Right lobe of liver (tissue), 6 donors: ENCODE measurements at regions not wholly inside any gene's neighbourhood (a gene's known extent, or its start where the extent isn't known, plus 50 kb on each side); places are given as distances from the start of the nearest gene placed in this dataset.
A peak's percentile ranks its signal among the peaks of the same experiment; 100 is the strongest.

Experiments used
- ATAC-seq, 4 donors: fragments of 200-7000 bp; cut with Tn5 transposase; one replicate each; pipeline ENCODE4 v1.9.1; 2020; ENCODE audit warnings: mild to moderate bottlenecking in 4 of 4, moderate library complexity in 4 of 4
- DNase-seq, 3 donors: peaks; one replicate each; pipeline ENCODE4 v3.0.0-alpha.2; 2020
- H3K27ac ChIP-seq, 3 donors: fragments of 200-600 bp; one replicate each; pipeline ENCODE4 v1.8.0; 2022
- H3K27me3 ChIP-seq, 2 donors: fragments of 200-600 bp; one replicate each; pipeline ENCODE4 v1.8.0; 2022
- H3K36me3 ChIP-seq, 4 donors: fragments of 200-600 bp; sonication (generic) in 1 of 4; one replicate each; pipeline versions ENCODE4 v1.5.1 to v1.8.0; 2017 to 2022; ENCODE audit warnings: control low read depth in 1 of 4
- H3K4me1 ChIP-seq, 4 donors: fragments of 200-600 bp; sonication (generic) in 1 of 4; one replicate each; pipeline versions ENCODE4 v1.5.1 to v1.8.0; 2017 to 2022; ENCODE audit warnings: control low read depth in 1 of 4
- H3K4me3 ChIP-seq, 3 donors: fragments of 200-600 bp; one replicate each; pipeline ENCODE4 v1.8.0; 2022
- H3K9me3 ChIP-seq, 4 donors: fragments of 200-600 bp; sonication (generic) in 1 of 4; one replicate each; pipeline versions ENCODE4 v1.5.1 to v1.8.0; 2017 to 2022; ENCODE audit warnings: control low read depth in 1 of 4
- POLR2A ChIP-seq: fragments of 450-650 bp; IDR thresholded peaks from one replicate; pipeline ENCODE4 v1.6.1; 2017; ENCODE audit warnings: antibody characterized with exemption, mild to moderate bottlenecking
- WGBS: methylation state at CpG from one replicate; pipeline ENCODE4 v1.1.6; 2018; ENCODE audit warnings: low coverage, low lambda C conversion rate; ENCODE audit not compliant: insufficient coverage; ENCODE audit errors: missing lambda C conversion rate; 5-methylcytosine and 5-hydroxymethylcytosine counted together
- intact Hi-C, 2 donors: fragments of 100-400 bp; cut with DNase I; formaldehyde crosslinking; loops; one replicate each; pipeline versions ENCODE4 v1.11.2 to v1.14.1; 2022
- TF ChIP-seq, protein P1 (sequence below), 4 donors: fragments of 200-600 bp in 3 of 4; fragments of 450-650 bp in 1 of 4; IDR thresholded peaks; one replicate each; pipeline versions ENCODE4 v1.5.1 to v1.8.0; 2016 to 2022; ENCODE audit warnings: antibody characterized with exemption in 4 of 4, mild to moderate bottlenecking in 2 of 4
- donor health status: DM: no; HTN: yes; CAD: no.
- donor health status: DM: no; HTN: no; CAD: no.
- donor health status: DM: no; HTN: no; CAD: no.
- donor health status: DM: no; HTN: yes; CAD: no.
- donor health status: DM: no; HTN: yes; CAD: no.

DNA sequence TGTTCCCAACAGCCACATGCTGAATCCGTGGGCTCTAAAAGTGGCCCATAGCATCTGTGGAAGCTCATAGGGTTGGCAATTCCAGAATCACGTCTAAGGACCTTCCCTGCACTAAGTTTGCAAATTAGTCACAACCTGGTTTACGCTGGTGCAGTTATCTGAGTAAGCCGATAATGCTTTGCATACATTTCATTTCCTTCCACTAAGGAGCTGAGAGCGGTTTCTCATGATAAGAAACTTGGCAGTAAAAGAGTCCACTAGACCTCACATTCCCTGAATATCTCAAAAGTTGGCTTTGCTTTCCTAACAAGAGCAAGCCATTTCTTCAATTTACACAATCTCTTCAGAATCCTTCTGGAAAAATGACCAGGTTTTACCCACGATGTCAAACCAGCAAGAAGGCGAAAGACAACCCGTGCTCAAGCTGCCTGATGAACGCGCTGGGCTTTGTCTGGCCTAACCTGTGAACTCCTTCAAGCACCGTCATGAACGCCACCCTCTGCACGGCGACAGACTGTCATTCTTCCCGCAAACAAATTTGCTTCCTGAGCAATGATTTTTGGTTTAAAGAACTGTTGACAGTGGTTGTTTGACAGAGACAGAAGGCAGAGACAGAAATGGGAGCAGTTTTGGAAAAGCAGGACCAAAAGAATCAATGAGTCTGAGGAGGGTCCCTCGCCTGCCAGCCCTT, 73.0 kb upstream of the COPS8 start:
- H3K27ac ChIP-seq: no peak overlapping the region

GRCh38 chr2:237016121-237016915, 69.4 kb upstream of the COPS8 start:
- Histone ChIP-seq H3K27me3 (no peaks in the 10 kb centered on the region), H3K4me3 (no peak overlapping the region), H3K9me3 (no peaks in the 10 kb centered on the region), H3K4me1 (no peaks in the 10 kb centered on the region), H3K36me3 (no peaks in the 10 kb centered on the region), H3K27ac (no peak overlapping the region)
- ATAC-seq (no peak), DNase-seq (no peak)
- intact Hi-C loops: no loop called here
- TF ChIP-seq POLR2A: no peak
- TF ChIP-seq, protein P1, sequence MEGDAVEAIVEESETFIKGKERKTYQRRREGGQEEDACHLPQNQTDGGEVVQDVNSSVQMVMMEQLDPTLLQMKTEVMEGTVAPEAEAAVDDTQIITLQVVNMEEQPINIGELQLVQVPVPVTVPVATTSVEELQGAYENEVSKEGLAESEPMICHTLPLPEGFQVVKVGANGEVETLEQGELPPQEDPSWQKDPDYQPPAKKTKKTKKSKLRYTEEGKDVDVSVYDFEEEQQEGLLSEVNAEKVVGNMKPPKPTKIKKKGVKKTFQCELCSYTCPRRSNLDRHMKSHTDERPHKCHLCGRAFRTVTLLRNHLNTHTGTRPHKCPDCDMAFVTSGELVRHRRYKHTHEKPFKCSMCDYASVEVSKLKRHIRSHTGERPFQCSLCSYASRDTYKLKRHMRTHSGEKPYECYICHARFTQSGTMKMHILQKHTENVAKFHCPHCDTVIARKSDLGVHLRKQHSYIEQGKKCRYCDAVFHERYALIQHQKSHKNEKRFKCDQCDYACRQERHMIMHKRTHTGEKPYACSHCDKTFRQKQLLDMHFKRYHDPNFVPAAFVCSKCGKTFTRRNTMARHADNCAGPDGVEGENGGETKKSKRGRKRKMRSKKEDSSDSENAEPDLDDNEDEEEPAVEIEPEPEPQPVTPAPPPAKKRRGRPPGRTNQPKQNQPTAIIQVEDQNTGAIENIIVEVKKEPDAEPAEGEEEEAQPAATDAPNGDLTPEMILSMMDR (IDR thresholded peaks at IDR 0.05): no peak
- WGBS: 80% methylated on average over 10 of the region's 10 CpGs

More for the DNA sequence above, 73.0 kb upstream of the COPS8 start:
- no peak overlapping the region for H3K4me3 ChIP-seq
- no peaks in the 10 kb centered on the region for H3K9me3 ChIP-seq
- no peaks in the 10 kb centered on the region for H3K27me3 ChIP-seq
- ATAC-seq: peak; percentile 28 to 75 (median 49)
- TF ChIP-seq, protein P1 (IDR thresholded peaks at IDR 0.05): no peak
- no peak for TF ChIP-seq POLR2A
- H3K4me1 ChIP-seq: no peaks in the 10 kb centered on the region
- intact Hi-C loops: no loop called here
- no peaks in the 10 kb centered on the region for H3K36me3 ChIP-seq
- 56% methylated on average over 15 of the region's 16 CpGs for WGBS
- no peak for DNase-seq

DNA sequence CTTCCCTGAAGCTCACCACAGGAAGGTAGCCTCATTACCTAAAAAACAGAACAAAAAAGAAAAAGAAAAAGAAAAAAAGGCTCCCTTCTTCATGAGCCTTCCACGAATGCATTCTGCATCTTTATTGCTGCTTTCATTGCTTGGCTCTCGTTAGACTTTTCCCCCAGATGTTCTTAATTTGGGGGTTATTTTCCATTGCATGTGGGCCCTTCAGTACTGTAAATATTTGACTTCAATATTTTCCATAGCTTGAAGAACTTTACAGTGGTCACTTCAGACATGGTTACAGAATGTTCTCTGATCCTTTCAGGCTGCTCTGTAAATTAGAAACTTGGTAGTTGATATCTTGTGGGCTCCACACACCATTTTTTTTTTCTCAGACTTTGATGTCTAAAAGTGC, 65.6 kb upstream of the COPS8 start:
- Histone ChIP-seq H3K4me3 (no peak overlapping the region), H3K9me3 (peaks cover 0 to 6% (median 0%) of the 10 kb centered on the region in 4 donors), H3K27ac (no peak overlapping the region), H3K36me3 (no peaks in the 10 kb centered on the region), H3K4me1 (no peaks in the 10 kb centered on the region), H3K27me3 (no peaks in the 10 kb centered on the region)
- no peak for DNase-seq
- TF ChIP-seq POLR2A: no peak
- TF ChIP-seq, protein P1 (IDR thresholded peaks at IDR 0.05): no peak
- no peak for ATAC-seq
- 47% methylated on average over 2 of the region's 2 CpGs for WGBS
- intact Hi-C loops: loop anchor here in 1 of 2 donors (10.0 kb wide), 1 partner anchor 505 kb away; no protein-coding TSS in a partner anchor

DNA sequence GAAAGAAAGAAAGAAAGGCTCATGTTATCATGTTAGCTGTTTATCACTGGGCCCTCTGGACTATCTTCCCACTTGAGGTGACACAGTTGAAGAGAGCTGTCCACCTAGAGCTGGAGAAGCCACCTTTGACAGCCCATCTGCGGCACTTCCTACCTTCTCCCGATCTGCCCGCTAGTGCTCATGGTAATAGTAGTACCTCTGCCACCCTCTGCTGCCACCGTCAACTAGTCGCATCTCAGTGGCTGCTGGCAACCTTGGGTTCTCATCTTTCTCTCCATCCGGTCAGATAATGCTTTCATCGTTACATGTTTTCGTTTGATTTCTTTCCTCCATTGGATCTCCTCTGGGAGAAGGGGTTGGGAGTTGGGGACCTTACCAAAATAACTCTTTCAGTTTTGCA, 63.2 kb upstream of the COPS8 start:
- WGBS: 91% methylated on average over 8 of the region's 8 CpGs

More for the DNA sequence above, 63.2 kb upstream of the COPS8 start:
- no peak overlapping the region for H3K4me3 ChIP-seq
- H3K36me3 ChIP-seq: no peaks in the 10 kb centered on the region
- intact Hi-C loops: loop anchor here in 1 of 2 donors (10.0 kb wide), 1 partner anchor 508 kb away; no protein-coding TSS in a partner anchor
- H3K4me1 ChIP-seq: no peaks in the 10 kb centered on the region
- peaks cover 0 to 6% (median 0%) of the 10 kb centered on the region in 4 donors for H3K9me3 ChIP-seq
- DNase-seq (no peak), ATAC-seq (no peak)
- H3K27ac ChIP-seq: no peak overlapping the region
- no peaks in the 10 kb centered on the region for H3K27me3 ChIP-seq
- TF ChIP-seq, protein P1 (IDR thresholded peaks at IDR 0.05): no peak
- TF ChIP-seq POLR2A: no peak
